Aorta (tissue), 5 donors: ENCODE measurements at regions not wholly inside any gene's neighbourhood (a gene's known extent, or its start where the extent isn't known, plus 50 kb on each side); places are given as distances from the start of the nearest gene placed in this dataset.
A peak's percentile ranks its signal among the peaks of the same experiment; 100 is the strongest.

Experiments used
- ATAC-seq: fragments of 200-7000 bp; cut with Tn5 transposase; one replicate; pipeline ENCODE4 v1.9.1; 2022; ENCODE audit warnings: moderate library complexity; ENCODE audit not compliant: low FRiP score
- DNase-seq, 2 donors: peaks; one replicate each; pipeline ENCODE4 v3.0.0-alpha.2; 2020
- H3K27ac ChIP-seq, 2 donors: one replicate each; pipeline ENCODE4 v1.5.1; 2013; ENCODE audit warnings: low read length in 2 of 2, mild to moderate bottlenecking in 2 of 2, moderate library complexity in 2 of 2, control low read depth in 1 of 2, inconsistent platforms in 1 of 2, low read depth in 1 of 2
- H3K27me3 ChIP-seq, 2 donors: one replicate each; pipeline ENCODE4 v1.6.1; 2013; ENCODE audit warnings: control low read depth in 1 of 2, low read length in 1 of 2, mild to moderate bottlenecking in 1 of 2, moderate library complexity in 1 of 2; ENCODE audit not compliant: insufficient read depth in 2 of 2, control insufficient read depth in 1 of 2
- H3K36me3 ChIP-seq, 2 donors: one replicate each; pipeline ENCODE4 v1.6.1; 2013; ENCODE audit warnings: control low read depth in 1 of 2, low read length in 1 of 2, mild to moderate bottlenecking in 1 of 2; ENCODE audit not compliant: insufficient read depth in 2 of 2, control insufficient read depth in 1 of 2
- H3K4me1 ChIP-seq, 2 donors: one replicate each; pipeline ENCODE4 v1.6.1; 2013; ENCODE audit warnings: low read length in 2 of 2, control low read depth in 1 of 2, mild to moderate bottlenecking in 1 of 2, moderate library complexity in 1 of 2; ENCODE audit not compliant: insufficient read depth in 2 of 2, control insufficient read depth in 1 of 2
- H3K4me3 ChIP-seq, 2 donors: one replicate each; pipeline ENCODE4 v1.5.1; 2013; ENCODE audit warnings: low read length in 2 of 2, control low read depth in 1 of 2, mild to moderate bottlenecking in 1 of 2
- H3K9me3 ChIP-seq: one replicate; pipeline ENCODE4 v1.6.1; 2013; ENCODE audit warnings: mild to moderate bottlenecking, low read length; ENCODE audit not compliant: control insufficient read depth
- WGBS, 2 donors: extraction: QIAGEN DNeasy Blood & Tissue Kit; methylation state at CpG; one replicate each; pipeline ENCODE4 v1.1.7; 2013; 5-methylcytosine and 5-hydroxymethylcytosine counted together
- intact Hi-C, 2 donors: fragments of 100-400 bp; cut with DNase I; formaldehyde crosslinking; loops; one replicate each; pipeline versions ENCODE4 v1.14.2 to v1.15.0; 2022
- donor health status: healthy with polysubstance abuse.
- donor health status: Bipolar disorder and iron deficiency.
- donor health status: DM: no; HTN: no; CAD: no.
- donor health status: DM: no; HTN: no; CAD: no.
- donor health status: DM: yes; HTN: yes; CAD: no.

DNA sequence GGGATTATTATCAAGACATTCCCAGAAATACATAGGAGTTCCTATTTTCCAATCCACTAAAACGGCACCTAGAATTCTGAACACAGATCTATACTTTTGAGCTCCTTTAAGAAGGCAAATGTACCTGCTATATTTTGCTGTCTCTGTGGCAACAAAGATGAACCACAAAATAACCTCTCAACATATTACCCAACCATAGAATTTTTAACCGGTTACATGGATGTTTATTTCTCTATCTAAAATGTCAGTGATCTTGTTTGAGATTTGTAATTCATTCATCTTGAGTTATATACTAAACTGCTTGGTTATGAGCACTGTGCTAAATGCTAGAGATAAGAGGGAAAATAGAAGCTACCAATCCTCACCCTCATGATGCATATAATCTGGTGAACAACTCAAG, 117.5 kb upstream of the HMGCLL1 start:
- Histone ChIP-seq H3K9me3 (no peaks in the 10 kb centered on the region), H3K36me3 (no peaks in the 10 kb centered on the region), H3K4me1 (no peaks in the 10 kb centered on the region), H3K27me3 (no peaks in the 10 kb centered on the region), H3K27ac (no peak overlapping the region), H3K4me3 (no peak overlapping the region)
- WGBS, 2 donors = 90 to 93% methylated on average over 2 of the region's 2 CpGs
- ATAC-seq = no peak
- intact Hi-C loops = no loop called here
- no peak for DNase-seq

DNA sequence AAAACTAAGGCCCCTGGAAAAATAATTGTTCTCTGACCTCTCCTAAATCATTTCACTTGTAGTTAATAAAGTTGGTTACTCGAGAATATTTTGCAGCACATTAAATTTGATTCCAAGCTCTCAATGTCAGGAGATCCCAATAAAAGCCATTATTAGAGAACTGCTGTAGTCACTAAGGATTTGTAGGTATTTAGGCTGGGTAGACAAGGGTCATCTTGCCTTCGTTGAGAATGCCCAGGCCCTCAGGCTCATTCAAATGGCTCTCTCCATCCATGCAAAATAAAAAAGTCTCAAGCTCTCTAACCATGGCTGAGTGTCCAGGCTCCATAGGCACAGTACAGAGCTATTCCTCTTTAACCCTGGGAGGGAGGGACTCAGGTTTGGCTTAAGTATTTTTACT, 117.0 kb upstream of the HMGCLL1 start:
- intact Hi-C loops = no loop called here
- Histone ChIP-seq H3K4me3 (no peak overlapping the region), H3K27ac (no peak overlapping the region), H3K27me3 (no peaks in the 10 kb centered on the region), H3K36me3 (no peaks in the 10 kb centered on the region), H3K4me1 (no peaks in the 10 kb centered on the region), H3K9me3 (no peaks in the 10 kb centered on the region)
- ATAC-seq = no peak
- DNase-seq = no peak
- 47 to 55% methylated on average over 2 of the region's 2 CpGs for WGBS, 2 donors

DNA sequence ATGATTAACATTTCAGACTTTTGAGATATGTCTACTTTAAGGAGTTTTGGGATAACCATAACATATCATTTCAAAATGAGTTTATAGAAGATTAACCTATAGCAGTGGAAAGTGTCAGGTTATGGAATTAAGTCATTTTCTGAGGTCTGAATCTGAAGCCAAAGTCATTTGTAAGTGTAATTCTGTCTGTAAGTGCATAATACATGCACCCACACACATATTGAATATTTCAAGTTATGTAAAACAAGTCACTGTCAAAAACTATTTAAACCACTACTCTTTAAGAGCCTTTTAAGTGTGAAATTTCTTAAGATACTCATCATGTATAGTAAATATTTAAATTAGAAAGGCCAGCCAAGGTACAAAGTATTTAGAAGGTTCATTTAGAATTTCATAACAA, 115.8 kb upstream of the HMGCLL1 start:
- no peak overlapping the region for H3K4me3 ChIP-seq
- ATAC-seq (no peak), DNase-seq (no peak)
- H3K9me3 ChIP-seq = no peaks in the 10 kb centered on the region
- no peaks in the 10 kb centered on the region for H3K36me3 ChIP-seq
- intact Hi-C loops = no loop called here
- no peak overlapping the region for H3K27ac ChIP-seq
- no peaks in the 10 kb centered on the region for H3K27me3 ChIP-seq
- H3K4me1 ChIP-seq = no peaks in the 10 kb centered on the region

DNA sequence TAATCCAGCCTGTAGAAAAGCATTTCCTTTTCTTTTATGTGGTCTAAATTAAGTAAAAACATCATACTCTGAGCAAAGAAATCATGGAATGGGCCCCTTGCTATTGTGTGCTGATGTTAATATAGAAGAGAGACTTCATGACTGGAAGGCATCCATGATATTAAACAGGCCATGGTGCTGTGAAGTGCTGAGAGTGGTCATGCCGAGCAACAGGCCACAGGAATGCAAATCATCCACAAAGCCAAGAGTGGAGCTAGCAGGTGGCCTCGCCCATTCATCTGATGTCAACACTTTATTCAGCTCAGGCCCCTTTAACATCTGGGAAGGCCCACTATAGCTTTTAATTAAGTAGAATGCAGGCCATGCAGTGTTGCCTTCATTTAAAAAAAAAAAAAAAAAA, 115.2 kb upstream of the HMGCLL1 start:
- ATAC-seq = no peak
- 60% methylated on average over 2 of the region's 2 CpGs for WGBS, 2 donors
- H3K9me3 ChIP-seq = no peaks in the 10 kb centered on the region

DNA sequence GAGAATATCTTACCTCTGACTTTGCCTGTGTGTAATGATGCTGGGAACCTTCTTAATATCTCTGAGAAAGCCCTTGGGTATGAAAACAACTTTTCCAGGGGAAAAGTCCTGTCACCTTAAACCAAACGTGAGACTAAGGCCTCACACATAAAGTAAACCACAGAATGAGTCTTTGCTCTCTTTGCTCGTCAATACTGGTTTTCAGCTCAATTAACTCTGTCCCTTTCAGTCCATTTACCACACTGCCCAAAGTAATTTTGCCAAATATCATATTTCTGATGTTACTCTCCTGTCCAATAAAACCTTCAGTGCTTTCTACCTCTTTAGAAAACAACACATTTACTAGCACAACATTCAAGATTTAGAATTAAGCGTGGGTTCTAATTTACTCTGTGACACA, 100.5 kb upstream of the HMGCLL1 start:
- DNase-seq = no peak
- Histone ChIP-seq H3K27ac (no peak overlapping the region), H3K27me3 (no peaks in the 10 kb centered on the region), H3K4me1 (no peaks in the 10 kb centered on the region), H3K4me3 (no peak overlapping the region), H3K36me3 (no peaks in the 10 kb centered on the region), H3K9me3 (no peaks in the 10 kb centered on the region)
- intact Hi-C loops = no loop called here
- 67 to 74% methylated on average over 3 of the region's 3 CpGs for WGBS, 2 donors
- ATAC-seq = no peak

More for the DNA sequence above, 115.2 kb upstream of the HMGCLL1 start:
- Histone ChIP-seq H3K27ac (no peak overlapping the region), H3K27me3 (no peaks in the 10 kb centered on the region), H3K36me3 (no peaks in the 10 kb centered on the region), H3K4me3 (no peak overlapping the region), H3K4me1 (no peaks in the 10 kb centered on the region)
- intact Hi-C loops = no loop called here
- no peak for DNase-seq

DNA sequence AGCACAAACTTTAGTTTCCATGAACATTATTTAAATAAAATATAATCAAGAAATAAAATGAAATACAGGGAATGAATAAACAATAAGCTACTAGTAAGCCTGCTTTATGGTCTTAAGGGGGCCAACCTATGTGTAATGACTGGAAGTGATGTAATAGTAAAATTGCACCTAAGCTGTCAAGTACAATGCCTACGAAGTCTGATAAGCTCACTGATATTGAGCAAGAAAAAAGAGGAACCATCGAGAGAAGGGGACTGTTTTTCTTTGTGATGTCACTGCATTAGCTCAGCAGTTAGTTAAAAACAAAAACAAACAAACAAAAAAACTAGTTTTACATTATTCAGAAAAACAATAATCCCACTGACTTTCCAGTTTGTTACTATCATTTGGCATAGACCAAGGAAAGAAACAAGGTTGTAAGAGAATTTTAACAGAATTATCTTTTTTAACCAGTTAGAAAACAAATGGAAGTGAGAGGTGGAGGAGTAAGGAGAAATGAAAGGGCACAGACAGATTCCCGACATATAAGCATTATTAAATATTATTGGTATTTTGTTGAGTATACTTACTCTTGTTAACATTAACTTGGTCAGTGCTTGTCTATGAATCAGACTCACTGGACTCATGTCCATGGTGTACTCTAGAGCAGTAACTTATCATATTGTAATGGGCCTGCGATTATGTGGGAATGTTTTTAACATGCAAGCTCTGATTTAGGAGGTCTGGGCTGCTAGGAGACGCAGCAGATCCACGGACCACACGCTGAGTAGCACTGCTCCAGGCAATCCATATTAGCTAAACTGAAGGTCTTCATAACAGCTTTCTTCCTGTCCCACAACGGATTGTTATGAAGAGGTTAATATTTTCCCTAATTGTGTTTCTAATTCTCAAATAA, 99.6 kb upstream of the HMGCLL1 start:
- WGBS, 2 donors = 24 to 28% methylated on average over 8 of the region's 8 CpGs

DNA sequence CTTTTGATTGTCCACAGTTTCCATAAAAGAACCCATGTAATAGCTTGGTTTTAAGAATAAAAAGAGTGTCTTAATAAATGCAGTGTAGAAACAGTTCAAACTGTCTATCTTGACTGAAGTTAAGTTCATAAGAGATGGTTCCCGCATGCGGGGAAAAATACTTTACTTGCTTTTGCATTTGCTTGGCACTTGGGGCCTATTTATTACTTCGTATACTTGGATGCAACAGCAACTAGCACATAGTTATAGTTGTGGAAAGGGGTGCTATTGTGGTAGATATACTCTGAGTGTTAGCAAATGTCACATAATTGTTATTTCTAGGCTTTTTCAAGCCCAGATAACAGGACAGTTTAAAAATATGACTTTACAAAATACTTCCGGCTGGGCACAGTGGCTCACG, 97.7 kb upstream of the HMGCLL1 start:
- H3K4me1 ChIP-seq = no peaks in the 10 kb centered on the region
- intact Hi-C loops = no loop called here
- ATAC-seq = no peak
- H3K36me3 ChIP-seq = no peaks in the 10 kb centered on the region
- no peaks in the 10 kb centered on the region for H3K9me3 ChIP-seq
- no peaks in the 10 kb centered on the region for H3K27me3 ChIP-seq
- H3K4me3 ChIP-seq = no peak overlapping the region
- WGBS, 2 donors = 72 to 76% methylated on average over 5 of the region's 5 CpGs
- no peak for DNase-seq
- no peak overlapping the region for H3K27ac ChIP-seq

More for the DNA sequence above, 99.6 kb upstream of the HMGCLL1 start:
- Histone ChIP-seq H3K4me1 (no peaks in the 10 kb centered on the region), H3K27ac (no peak overlapping the region), H3K9me3 (no peaks in the 10 kb centered on the region), H3K36me3 (no peaks in the 10 kb centered on the region), H3K27me3 (no peaks in the 10 kb centered on the region), H3K4me3 (no peak overlapping the region)
- ATAC-seq (no peak), DNase-seq (peak in 1 of 2 donors; percentile 21)
- intact Hi-C loops = no loop called here

DNA sequence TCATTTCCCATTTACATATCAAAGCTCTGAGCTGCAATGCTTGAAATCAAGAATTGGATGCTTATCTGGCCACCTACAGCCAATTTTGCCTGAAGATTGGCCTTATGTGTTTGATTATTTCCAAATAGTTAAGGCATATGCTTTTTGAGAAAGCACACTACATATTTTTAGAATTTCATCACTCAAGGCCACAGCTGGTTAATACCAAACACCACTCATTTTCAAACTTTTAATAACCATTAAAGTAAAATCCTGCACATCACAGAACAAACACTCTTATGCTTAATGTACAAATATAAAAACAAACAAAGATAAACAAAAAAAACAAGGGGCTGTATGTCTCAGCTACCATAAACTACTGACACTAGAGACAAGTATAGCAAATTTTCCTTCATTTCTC, 96.9 kb upstream of the HMGCLL1 start:
- no peaks in the 10 kb centered on the region for H3K36me3 ChIP-seq
- no peak overlapping the region for H3K4me3 ChIP-seq
- H3K9me3 ChIP-seq = no peaks in the 10 kb centered on the region
- intact Hi-C loops = no loop called here
- H3K27ac ChIP-seq = no peak overlapping the region
- no peak for ATAC-seq
- H3K4me1 ChIP-seq = no peaks in the 10 kb centered on the region
- DNase-seq = no peak
- H3K27me3 ChIP-seq = no peaks in the 10 kb centered on the region

DNA sequence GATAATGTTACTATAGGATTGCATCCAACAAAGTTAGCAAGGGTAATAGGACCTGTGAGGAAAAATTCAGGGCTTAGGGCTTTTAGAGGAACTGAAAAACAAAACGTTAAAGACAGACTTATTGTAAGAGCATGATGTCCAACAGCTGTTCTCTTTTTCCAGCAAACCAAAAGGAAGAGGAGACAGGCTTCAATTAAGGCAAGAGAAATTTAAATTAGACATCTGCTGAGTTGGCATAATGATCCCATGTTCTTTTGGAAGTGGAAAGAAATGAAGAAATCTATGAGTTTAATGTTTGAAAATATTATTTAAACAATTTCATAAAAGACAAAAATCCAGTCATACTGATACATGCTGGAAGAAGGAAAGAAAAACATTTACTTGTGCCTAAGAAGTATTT, 95.7 kb upstream of the HMGCLL1 start:
- intact Hi-C loops = no loop called here
- 9 to 10% methylated on average over 1 of the region's 1 CpG for WGBS, 2 donors
- Histone ChIP-seq H3K36me3 (no peaks in the 10 kb centered on the region), H3K27me3 (no peaks in the 10 kb centered on the region), H3K4me1 (no peaks in the 10 kb centered on the region), H3K9me3 (no peaks in the 10 kb centered on the region), H3K4me3 (no peak overlapping the region), H3K27ac (no peak overlapping the region)
- ATAC-seq (no peak), DNase-seq (no peak)
